ENCODE measurements at regions not wholly inside any gene's neighbourhood (a gene's known extent, or its start where the extent isn't known, plus 50 kb on each side); places are given as distances from the start of the nearest gene placed in this dataset.
"Not testable (repeated sequence)": the region's sequence is repeated elsewhere in the genome, so short reads cannot be mapped to it uniquely, and the experiment has no call there.

GRCh38 chr1:245102149-245102548, 52.6 kb upstream of the KIF26B start:
- H3K4me3 Mint-ChIP-seq; DNase-seq (ENCODE audit: low spot score); H3K9me3 Mint-ChIP-seq; H3K27me3 Mint-ChIP-seq (ENCODE audit: insufficient read depth); H3K27ac Mint-ChIP-seq; H3K36me3 Mint-ChIP-seq (ENCODE audit: low read depth); intact Hi-C loops (cut with micrococcal nuclease); H3K4me1 Mint-ChIP-seq (ENCODE audit: low read depth): not testable (repeated sequence)

- Mint-ChIP-seq H3K27ac (no peak overlapping the region), H3K9me3 (no peaks in the 10 kb centered on the region), H3K27me3 (ENCODE audit: insufficient read depth) (no peaks in the 10 kb centered on the region), H3K36me3 (ENCODE audit: low read depth) (no peaks in the 10 kb centered on the region), H3K4me3 (no peak overlapping the region), H3K4me1 (ENCODE audit: low read depth) (no peaks in the 10 kb centered on the region)
- intact Hi-C loops (cut with micrococcal nuclease): no loop called here
- DNase-seq (ENCODE audit: low spot score): no peak
Measured at GRCh38 chr1:245099401-245099800, 55.4 kb upstream of the KIF26B start.

GRCh38 chr1:245098924-245099323, 55.9 kb upstream of the KIF26B start:
- Mint-ChIP-seq H3K4me3 (no peak overlapping the region), H3K27ac (no peak overlapping the region), H3K27me3 (ENCODE audit: insufficient read depth) (no peaks in the 10 kb centered on the region), H3K4me1 (ENCODE audit: low read depth) (no peaks in the 10 kb centered on the region), H3K9me3 (no peaks in the 10 kb centered on the region), H3K36me3 (ENCODE audit: low read depth) (no peaks in the 10 kb centered on the region)
- intact Hi-C loops (cut with micrococcal nuclease): no loop called here
- no peak for DNase-seq (ENCODE audit: low spot score)

- no peak for DNase-seq (ENCODE audit: low spot score)
- intact Hi-C loops (cut with micrococcal nuclease): no loop called here
- no peaks in the 10 kb centered on the region for H3K36me3 Mint-ChIP-seq (ENCODE audit: low read depth)
- H3K9me3 Mint-ChIP-seq: no peaks in the 10 kb centered on the region
- H3K27ac Mint-ChIP-seq: no peak overlapping the region
- H3K4me3 Mint-ChIP-seq: no peak overlapping the region
- no peaks in the 10 kb centered on the region for H3K27me3 Mint-ChIP-seq (ENCODE audit: insufficient read depth)
- no peaks in the 10 kb centered on the region for H3K4me1 Mint-ChIP-seq (ENCODE audit: low read depth)
Measured at GRCh38 chr1:245096311-245097066, 58.3 kb upstream of the KIF26B start.

- H3K9me3 Mint-ChIP-seq: no peaks in the 10 kb centered on the region
- no peak overlapping the region for H3K27ac Mint-ChIP-seq
- no peaks in the 10 kb centered on the region for H3K36me3 Mint-ChIP-seq (ENCODE audit: low read depth)
- H3K4me3 Mint-ChIP-seq: no peak overlapping the region
- no peaks in the 10 kb centered on the region for H3K4me1 Mint-ChIP-seq (ENCODE audit: low read depth)
- DNase-seq (ENCODE audit: low spot score): no peak
- intact Hi-C loops (cut with micrococcal nuclease): no loop called here
- H3K27me3 Mint-ChIP-seq (ENCODE audit: insufficient read depth): no peaks in the 10 kb centered on the region
Measured at GRCh38 chr1:245095903-245096302, 58.9 kb upstream of the KIF26B start.

GRCh38 chr1:245094954-245095353, 59.8 kb upstream of the KIF26B start:
- no peak for DNase-seq (ENCODE audit: low spot score)
- H3K4me1 Mint-ChIP-seq (ENCODE audit: low read depth): no peaks in the 10 kb centered on the region
- no peaks in the 10 kb centered on the region for H3K9me3 Mint-ChIP-seq
- no peak overlapping the region for H3K4me3 Mint-ChIP-seq
- no peak overlapping the region for H3K27ac Mint-ChIP-seq
- intact Hi-C loops (cut with micrococcal nuclease): no loop called here
- H3K27me3 Mint-ChIP-seq (ENCODE audit: insufficient read depth): no peaks in the 10 kb centered on the region
- no peaks in the 10 kb centered on the region for H3K36me3 Mint-ChIP-seq (ENCODE audit: low read depth)

- Mint-ChIP-seq H3K4me1 (ENCODE audit: low read depth) (no peaks in the 10 kb centered on the region), H3K27me3 (ENCODE audit: insufficient read depth) (no peaks in the 10 kb centered on the region), H3K36me3 (ENCODE audit: low read depth) (no peaks in the 10 kb centered on the region), H3K9me3 (no peaks in the 10 kb centered on the region), H3K27ac (no peak overlapping the region), H3K4me3 (no peak overlapping the region)
- DNase-seq (ENCODE audit: low spot score): no peak
- intact Hi-C loops (cut with micrococcal nuclease): no loop called here
Measured at GRCh38 chr1:245094092-245094491, 60.7 kb upstream of the KIF26B start.

- H3K36me3 Mint-ChIP-seq (ENCODE audit: low read depth): no peaks in the 10 kb centered on the region
- DNase-seq (ENCODE audit: low spot score): no peak
- H3K27ac Mint-ChIP-seq: no peak overlapping the region
- H3K4me1 Mint-ChIP-seq (ENCODE audit: low read depth): no peaks in the 10 kb centered on the region
- H3K27me3 Mint-ChIP-seq (ENCODE audit: insufficient read depth): no peaks in the 10 kb centered on the region
- no peak overlapping the region for H3K4me3 Mint-ChIP-seq
- intact Hi-C loops (cut with micrococcal nuclease): no loop called here
- H3K9me3 Mint-ChIP-seq: no peaks in the 10 kb centered on the region
Measured at GRCh38 chr1:245092638-245092976, 62.2 kb upstream of the KIF26B start.

- Mint-ChIP-seq H3K27ac (no peak overlapping the region), H3K36me3 (ENCODE audit: low read depth) (no peaks in the 10 kb centered on the region), H3K27me3 (ENCODE audit: insufficient read depth) (no peaks in the 10 kb centered on the region), H3K9me3 (no peaks in the 10 kb centered on the region), H3K4me3 (no peak overlapping the region), H3K4me1 (ENCODE audit: low read depth) (no peaks in the 10 kb centered on the region)
- DNase-seq (ENCODE audit: low spot score): no peak
- intact Hi-C loops (cut with micrococcal nuclease): no loop called here
Measured at GRCh38 chr1:245091818-245092637, 62.8 kb upstream of the KIF26B start.

- H3K4me1 Mint-ChIP-seq (ENCODE audit: low read depth): no peaks in the 10 kb centered on the region
- H3K9me3 Mint-ChIP-seq: no peaks in the 10 kb centered on the region
- H3K4me3 Mint-ChIP-seq: no peak overlapping the region
- intact Hi-C loops (cut with micrococcal nuclease): no loop called here
- H3K27me3 Mint-ChIP-seq (ENCODE audit: insufficient read depth): no peaks in the 10 kb centered on the region
- H3K27ac Mint-ChIP-seq: no peak overlapping the region
- no peak for DNase-seq (ENCODE audit: low spot score)
- H3K36me3 Mint-ChIP-seq (ENCODE audit: low read depth): no peaks in the 10 kb centered on the region
Measured at GRCh38 chr1:245091171-245091621, 63.6 kb upstream of the KIF26B start.

- DNase-seq (ENCODE audit: low spot score): no peak
Measured at GRCh38 chr1:245090491-245091090, 64.2 kb upstream of the KIF26B start.

GRCh38 chr1:245087723-245088122, 67.1 kb upstream of the KIF26B start:
- H3K27ac Mint-ChIP-seq: no peak overlapping the region
- no peaks in the 10 kb centered on the region for H3K4me1 Mint-ChIP-seq (ENCODE audit: low read depth)
- no peak overlapping the region for H3K4me3 Mint-ChIP-seq
- no peak for DNase-seq (ENCODE audit: low spot score)
- H3K27me3 Mint-ChIP-seq (ENCODE audit: insufficient read depth): peaks cover 1% of the 10 kb centered on the region
- intact Hi-C loops (cut with micrococcal nuclease): no loop called here
- H3K9me3 Mint-ChIP-seq: no peaks in the 10 kb centered on the region
- H3K36me3 Mint-ChIP-seq (ENCODE audit: low read depth): no peaks in the 10 kb centered on the region

More at GRCh38 chr1:245090491-245091090, 64.2 kb upstream of the KIF26B start:
- no peaks in the 10 kb centered on the region for H3K4me1 Mint-ChIP-seq (ENCODE audit: low read depth)
- no peaks in the 10 kb centered on the region for H3K36me3 Mint-ChIP-seq (ENCODE audit: low read depth)
- no peak overlapping the region for H3K27ac Mint-ChIP-seq
- intact Hi-C loops (cut with micrococcal nuclease): no loop called here
- peaks cover under 1% of the 10 kb centered on the region for H3K27me3 Mint-ChIP-seq (ENCODE audit: insufficient read depth)
- no peaks in the 10 kb centered on the region for H3K9me3 Mint-ChIP-seq
- H3K4me3 Mint-ChIP-seq: no peak overlapping the region

- intact Hi-C loops (cut with micrococcal nuclease): no loop called here
- peaks cover 1% of the 10 kb centered on the region for H3K27me3 Mint-ChIP-seq (ENCODE audit: insufficient read depth)
- H3K4me1 Mint-ChIP-seq (ENCODE audit: low read depth): no peaks in the 10 kb centered on the region
- no peaks in the 10 kb centered on the region for H3K9me3 Mint-ChIP-seq
- no peak overlapping the region for H3K4me3 Mint-ChIP-seq
- DNase-seq (ENCODE audit: low spot score): no peak
- no peak overlapping the region for H3K27ac Mint-ChIP-seq
- H3K36me3 Mint-ChIP-seq (ENCODE audit: low read depth): no peaks in the 10 kb centered on the region
Measured at GRCh38 chr1:245086389-245086969, 68.3 kb upstream of the KIF26B start.
